IPS-18a (cell line): ENCODE measurements at regions not wholly inside any gene's neighbourhood (a gene's known extent, or its start where the extent isn't known, plus 50 kb on each side); places are given as distances from the start of the nearest gene placed in this dataset.

ENCODE experiments used
- H3K27ac ChIP-seq: one replicate; pipeline ENCODE4 v1.5.1; 2013; ENCODE audit warnings: low read length
- H3K27me3 ChIP-seq: one replicate; pipeline ENCODE4 v1.6.1; 2013; ENCODE audit warnings: mild to moderate bottlenecking, low read length; ENCODE audit not compliant: control insufficient read depth, insufficient read depth
- H3K36me3 ChIP-seq: one replicate; pipeline ENCODE4 v1.6.1; 2013; ENCODE audit warnings: low read depth, low read length; ENCODE audit not compliant: control insufficient read depth
- H3K4me1 ChIP-seq: one replicate; pipeline ENCODE4 v1.6.1; 2013; ENCODE audit warnings: low read depth, low read length; ENCODE audit not compliant: control insufficient read depth
- H3K4me3 ChIP-seq: one replicate; pipeline ENCODE4 v1.5.1; 2013; ENCODE audit warnings: low read length
- H3K9ac ChIP-seq: one replicate; pipeline ENCODE4 v1.6.1; 2013; ENCODE audit warnings: mild to moderate bottlenecking, low read length, moderate library complexity
- H3K9me3 ChIP-seq: one replicate; pipeline ENCODE4 v1.6.1; 2013; ENCODE audit warnings: low read depth, low read length; ENCODE audit not compliant: control insufficient read depth

- Histone ChIP-seq H3K4me3 (no peak overlapping the region), H3K27ac (no peak overlapping the region), H3K4me1 (no peaks in the 10 kb centered on the region), H3K9me3 (no peaks in the 10 kb centered on the region), H3K36me3 (no peaks in the 10 kb centered on the region), H3K9ac (no peak overlapping the region), H3K27me3 (no peaks in the 10 kb centered on the region)
Observed at GRCh38 chr17:51533821-51534220, 273.5 kb downstream of the UTP18 start.

- no peak overlapping the region for H3K9ac ChIP-seq
- no peak overlapping the region for H3K4me3 ChIP-seq
- H3K4me1 ChIP-seq: no peaks in the 10 kb centered on the region
- H3K9me3 ChIP-seq: no peaks in the 10 kb centered on the region
- no peak overlapping the region for H3K27ac ChIP-seq
- no peaks in the 10 kb centered on the region for H3K27me3 ChIP-seq
- no peaks in the 10 kb centered on the region for H3K36me3 ChIP-seq
Observed at GRCh38 chr17:51536627-51537026, 276.3 kb downstream of the UTP18 start.

- H3K27ac ChIP-seq: no peak overlapping the region
- H3K36me3 ChIP-seq: no peaks in the 10 kb centered on the region
- H3K9me3 ChIP-seq: no peaks in the 10 kb centered on the region
- no peak overlapping the region for H3K9ac ChIP-seq
- H3K4me3 ChIP-seq: no peak overlapping the region
- no peaks in the 10 kb centered on the region for H3K27me3 ChIP-seq
- H3K4me1 ChIP-seq: no peaks in the 10 kb centered on the region
Observed at GRCh38 chr17:51537996-51538550, 277.7 kb downstream of the UTP18 start.

GRCh38 chr17:51540151-51540550 is 279.8 kb downstream of the UTP18 start:
- Histone ChIP-seq H3K4me1 (no peaks in the 10 kb centered on the region), H3K9me3 (no peaks in the 10 kb centered on the region), H3K36me3 (no peaks in the 10 kb centered on the region), H3K9ac (no peak overlapping the region), H3K27ac (no peak overlapping the region), H3K4me3 (no peak overlapping the region), H3K27me3 (no peaks in the 10 kb centered on the region)

- Histone ChIP-seq H3K9ac (no peak overlapping the region), H3K27ac (no peak overlapping the region), H3K4me3 (no peak overlapping the region), H3K36me3 (no peaks in the 10 kb centered on the region), H3K9me3 (no peaks in the 10 kb centered on the region), H3K4me1 (no peaks in the 10 kb centered on the region), H3K27me3 (no peaks in the 10 kb centered on the region)
Observed at GRCh38 chr17:51541215-51541614, 280.9 kb downstream of the UTP18 start.

- H3K27me3 ChIP-seq: no peaks in the 10 kb centered on the region
- H3K4me1 ChIP-seq: no peaks in the 10 kb centered on the region
- no peak overlapping the region for H3K9ac ChIP-seq
- H3K27ac ChIP-seq: no peak overlapping the region
- no peaks in the 10 kb centered on the region for H3K9me3 ChIP-seq
- H3K4me3 ChIP-seq: no peak overlapping the region
- no peaks in the 10 kb centered on the region for H3K36me3 ChIP-seq
Observed at GRCh38 chr17:51546114-51546513, 285.8 kb downstream of the UTP18 start.

- Histone ChIP-seq H3K27me3 (no peaks in the 10 kb centered on the region), H3K9ac (no peak overlapping the region), H3K9me3 (no peaks in the 10 kb centered on the region), H3K4me1 (no peaks in the 10 kb centered on the region), H3K4me3 (no peak overlapping the region), H3K27ac (no peak overlapping the region), H3K36me3 (no peaks in the 10 kb centered on the region)
Observed at GRCh38 chr17:51548125-51548524, 287.8 kb downstream of the UTP18 start.

GRCh38 chr17:51555153-51555552 is 294.8 kb downstream of the UTP18 start:
- Histone ChIP-seq H3K27ac (no peak overlapping the region), H3K36me3 (no peaks in the 10 kb centered on the region), H3K27me3 (no peaks in the 10 kb centered on the region), H3K4me3 (no peak overlapping the region), H3K9me3 (no peaks in the 10 kb centered on the region), H3K9ac (no peak overlapping the region), H3K4me1 (no peaks in the 10 kb centered on the region)

- H3K36me3 ChIP-seq: no peaks in the 10 kb centered on the region
- no peak overlapping the region for H3K9ac ChIP-seq
- no peak overlapping the region for H3K4me3 ChIP-seq
- no peaks in the 10 kb centered on the region for H3K9me3 ChIP-seq
- H3K27me3 ChIP-seq: no peaks in the 10 kb centered on the region
- no peak overlapping the region for H3K27ac ChIP-seq
- H3K4me1 ChIP-seq: no peaks in the 10 kb centered on the region
Observed at GRCh38 chr17:51559778-51560177, 299.4 kb downstream of the UTP18 start.

GRCh38 chr17:51560398-51560797 is 300.1 kb downstream of the UTP18 start:
- Histone ChIP-seq H3K9me3 (no peaks in the 10 kb centered on the region), H3K36me3 (no peaks in the 10 kb centered on the region), H3K4me1 (no peaks in the 10 kb centered on the region), H3K27ac (no peak overlapping the region), H3K9ac (no peak overlapping the region), H3K27me3 (no peaks in the 10 kb centered on the region), H3K4me3 (no peak overlapping the region)

GRCh38 chr17:51563961-51564360 is 303.6 kb downstream of the UTP18 start:
- H3K36me3 ChIP-seq: no peaks in the 10 kb centered on the region
- H3K27ac ChIP-seq: no peak overlapping the region
- H3K4me1 ChIP-seq: no peaks in the 10 kb centered on the region
- H3K27me3 ChIP-seq: no peaks in the 10 kb centered on the region
- no peaks in the 10 kb centered on the region for H3K9me3 ChIP-seq
- H3K9ac ChIP-seq: no peak overlapping the region
- H3K4me3 ChIP-seq: no peak overlapping the region

GRCh38 chr17:51572115-51572514 is 311.8 kb downstream of the UTP18 start:
- no peak overlapping the region for H3K9ac ChIP-seq
- no peaks in the 10 kb centered on the region for H3K4me1 ChIP-seq
- H3K27ac ChIP-seq: no peak overlapping the region
- H3K36me3 ChIP-seq: no peaks in the 10 kb centered on the region
- H3K27me3 ChIP-seq: no peaks in the 10 kb centered on the region
- H3K4me3 ChIP-seq: no peak overlapping the region
- H3K9me3 ChIP-seq: no peaks in the 10 kb centered on the region
